SIG-M5 treated with dmso at 0.1 percent for 504 hours (cell line): ENCODE measurements at regions not wholly inside any gene's neighbourhood (a gene's known extent, or its start where the extent isn't known, plus 50 kb on each side); places are given as distances from the start of the nearest gene placed in this dataset.
"Not testable (repeated sequence)": the region's sequence is repeated elsewhere in the genome, so short reads cannot be mapped to it uniquely, and the experiment has no call there.

Source experiments
- DNase-seq: peaks from one replicate; lab custom pipeline; 2025; ENCODE audit not compliant: unreplicated experiment; lab: John Stamatoyannopoulos, UW

DNA sequence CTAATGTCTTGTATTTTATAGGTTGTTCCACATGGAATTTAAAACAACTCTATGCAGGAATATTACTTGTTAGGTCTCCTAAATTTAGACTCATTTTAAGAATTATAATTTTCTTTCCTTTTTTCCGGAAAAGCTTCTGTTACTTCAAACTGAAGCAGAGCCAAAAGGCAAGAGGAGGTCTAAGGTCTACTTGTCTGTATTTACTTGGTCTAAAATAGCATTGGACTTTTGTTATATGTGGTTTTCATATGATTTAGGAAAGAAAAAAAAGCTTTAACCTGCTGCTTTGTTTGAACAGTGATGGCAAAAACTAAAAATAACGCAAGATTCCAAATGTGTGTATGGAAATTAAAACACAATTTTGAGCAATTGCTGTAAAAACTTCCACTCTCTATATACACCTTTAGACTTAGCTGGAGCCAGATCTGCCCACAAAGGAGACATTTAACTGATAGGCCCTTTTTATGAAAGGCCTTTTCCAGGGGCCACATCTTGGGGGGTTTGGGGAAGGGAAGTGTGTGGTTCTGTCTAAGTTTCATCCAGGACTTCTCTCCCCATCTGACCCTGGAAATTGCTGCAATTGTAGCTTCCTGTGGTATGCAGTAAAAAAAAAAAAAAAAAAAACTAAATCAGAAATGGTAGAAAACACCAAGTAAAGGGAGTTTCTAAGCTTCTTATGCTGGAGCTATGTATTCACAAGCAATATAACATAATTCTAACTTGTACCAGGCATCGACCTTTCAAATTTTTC is 307.7 kb upstream of the MEF2C start:
- no peak for DNase-seq

DNA sequence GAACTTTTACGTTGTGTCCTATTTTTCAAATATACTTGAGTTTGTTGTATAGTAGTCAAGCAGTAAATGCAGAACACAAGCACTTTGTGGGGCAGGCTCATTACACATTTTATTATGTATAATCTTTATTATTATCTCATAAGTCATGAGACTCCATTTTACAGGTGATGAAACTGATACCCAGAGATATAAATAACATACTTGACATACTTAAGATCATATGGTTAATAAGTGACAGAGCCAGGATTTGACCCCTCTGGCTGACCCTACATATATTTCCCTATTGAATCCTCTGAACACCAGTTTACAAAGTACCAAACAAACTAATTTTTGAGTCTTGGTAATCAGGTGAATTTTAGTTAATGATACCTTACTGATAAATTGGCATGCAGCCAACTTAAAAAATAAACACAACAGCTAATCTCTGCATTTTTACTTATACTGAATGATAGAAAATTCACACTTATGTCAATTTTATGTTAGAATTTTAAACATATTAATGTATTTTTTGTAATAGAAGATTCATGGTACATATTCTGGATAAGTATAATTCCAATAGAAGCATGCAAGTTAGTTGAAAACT is 305.0 kb upstream of the MEF2C start:
- DNase-seq, result no peak

DNA sequence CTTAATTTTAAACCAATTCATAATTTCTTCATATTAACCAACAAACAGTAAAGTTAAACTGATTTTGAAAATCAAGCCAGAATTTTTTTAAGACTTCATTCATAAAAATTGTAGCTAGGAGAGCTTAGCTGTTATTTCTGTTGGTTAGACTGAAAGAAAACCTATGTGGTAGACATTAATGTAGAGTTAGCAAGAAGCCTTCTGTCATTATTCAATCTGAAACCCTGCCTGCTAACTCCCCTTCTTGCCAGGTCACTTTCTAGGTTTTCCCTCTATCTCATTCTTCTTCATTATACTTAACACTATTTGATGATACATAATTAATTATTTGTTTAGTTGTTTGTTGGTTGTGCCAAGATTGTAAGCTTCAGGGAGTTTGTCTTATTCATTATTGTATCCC is 304.3 kb upstream of the MEF2C start:
- DNase-seq, result no peak

DNA sequence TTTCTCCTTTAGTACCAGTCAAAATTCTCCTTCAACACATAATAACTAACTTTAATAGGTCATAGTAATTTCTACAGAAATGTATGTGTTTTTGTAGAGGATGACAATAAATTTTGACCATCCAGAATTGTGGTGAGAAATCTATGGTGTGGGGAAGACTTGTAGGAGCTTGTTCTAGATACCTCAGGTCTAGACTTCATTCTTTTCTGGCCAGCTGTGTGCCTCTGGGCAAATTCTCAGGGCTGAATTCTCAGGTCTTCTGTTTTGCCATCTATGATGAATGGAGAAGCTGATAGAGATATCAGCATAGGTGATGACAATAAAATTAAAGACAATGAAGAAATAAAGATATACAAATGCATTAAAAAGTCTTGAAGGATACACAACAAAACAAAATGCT is 298.6 kb upstream of the MEF2C start:
- DNase-seq, result no peak

DNA sequence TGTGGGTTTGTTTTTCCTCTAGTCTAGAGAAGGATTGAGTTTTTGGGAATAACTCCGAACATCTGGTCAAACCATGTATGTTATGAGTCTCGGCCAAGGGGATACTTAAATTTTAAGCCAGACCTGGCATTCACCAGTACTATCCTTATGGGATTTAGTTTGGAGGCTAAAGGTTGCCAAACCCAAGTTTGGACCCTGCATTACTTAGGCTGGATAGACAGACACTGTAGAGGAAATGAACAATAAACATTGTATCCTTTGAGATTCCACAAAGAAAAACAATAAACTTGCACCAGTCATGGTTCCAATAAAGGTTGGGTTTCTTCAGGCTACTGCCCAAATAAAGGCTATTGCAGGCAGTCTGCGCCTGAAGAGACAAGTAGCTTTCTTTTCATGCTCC is 296.7 kb upstream of the MEF2C start:
- DNase-seq, result no peak

DNA sequence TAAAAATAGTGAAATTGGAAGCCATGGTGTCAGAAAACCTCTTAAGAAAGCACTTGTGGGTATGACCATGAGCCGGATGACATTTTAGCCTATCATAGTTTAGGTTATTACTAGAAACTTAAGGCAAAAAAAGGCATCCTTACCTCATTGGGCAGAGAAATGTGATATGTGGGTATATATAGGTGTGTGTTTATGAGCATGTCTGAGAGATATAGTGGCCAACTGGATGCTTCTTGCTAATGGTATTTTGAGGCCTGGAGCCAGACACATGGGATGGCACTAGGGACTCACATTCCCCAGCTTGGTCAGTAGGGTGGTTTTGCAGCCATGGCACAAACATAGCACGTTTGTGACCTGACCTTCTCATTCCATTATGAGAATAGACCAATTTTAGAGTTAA is 295.6 kb upstream of the MEF2C start:
- DNase-seq, result no peak

DNA sequence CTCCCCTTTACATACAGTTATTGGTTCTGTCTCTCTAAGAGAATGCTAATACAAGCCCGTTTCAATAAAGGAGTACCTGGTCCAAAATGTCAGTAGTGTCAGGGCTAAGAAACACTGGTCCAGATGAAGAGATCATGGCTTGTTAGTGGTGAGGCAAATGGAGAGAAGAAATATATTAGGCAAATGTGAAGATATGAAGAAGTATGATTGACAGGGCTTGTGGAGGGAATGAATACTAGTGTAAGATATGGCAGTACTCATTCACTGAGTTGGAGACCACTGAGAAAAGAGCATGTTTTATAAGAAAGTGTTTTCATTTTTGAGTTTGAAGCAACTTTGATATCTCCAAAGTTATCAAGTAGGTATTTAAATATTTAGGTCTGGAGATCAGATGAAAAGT is 290.5 kb upstream of the MEF2C start:
- DNase-seq, result no peak

DNA sequence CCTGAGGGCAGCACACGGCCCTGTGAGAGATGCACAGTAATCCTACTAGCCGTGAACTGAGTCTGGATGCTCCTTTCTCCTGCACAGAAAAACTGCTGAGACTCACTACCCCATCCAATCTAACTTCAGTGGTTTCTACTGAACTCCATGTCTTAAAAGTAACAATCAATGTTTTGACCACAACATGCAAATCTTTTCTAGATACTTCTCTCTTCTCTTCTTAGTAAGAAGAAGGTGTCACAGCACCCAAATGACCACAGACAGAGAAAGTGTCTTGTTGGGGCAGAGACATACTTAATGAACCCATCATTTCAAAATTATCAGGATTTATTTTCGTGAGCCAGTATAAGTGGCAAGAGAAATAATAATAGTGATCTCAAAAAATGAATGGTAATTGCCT is 285.8 kb upstream of the MEF2C start:
- DNase-seq, result no peak

DNA sequence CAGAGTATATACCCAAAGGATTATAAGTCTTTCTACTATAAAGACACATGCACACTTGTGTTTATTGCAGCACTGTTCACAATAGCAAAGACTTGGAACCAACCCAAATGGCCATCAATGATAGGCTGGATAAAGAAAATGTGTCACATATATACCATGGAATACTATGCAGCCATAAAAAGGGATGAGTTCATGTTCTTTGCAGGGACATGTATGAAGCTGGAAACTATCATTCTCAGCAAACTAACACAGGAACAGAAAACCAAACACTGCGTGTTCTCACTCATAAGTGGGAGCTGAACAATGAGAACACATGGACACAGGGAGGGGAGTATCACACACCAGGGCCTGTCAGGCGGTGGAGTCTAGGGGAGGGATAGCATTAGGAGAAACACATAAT is 281.7 kb upstream of the MEF2C start:
- DNase-seq, result not testable (repeated sequence)

DNA sequence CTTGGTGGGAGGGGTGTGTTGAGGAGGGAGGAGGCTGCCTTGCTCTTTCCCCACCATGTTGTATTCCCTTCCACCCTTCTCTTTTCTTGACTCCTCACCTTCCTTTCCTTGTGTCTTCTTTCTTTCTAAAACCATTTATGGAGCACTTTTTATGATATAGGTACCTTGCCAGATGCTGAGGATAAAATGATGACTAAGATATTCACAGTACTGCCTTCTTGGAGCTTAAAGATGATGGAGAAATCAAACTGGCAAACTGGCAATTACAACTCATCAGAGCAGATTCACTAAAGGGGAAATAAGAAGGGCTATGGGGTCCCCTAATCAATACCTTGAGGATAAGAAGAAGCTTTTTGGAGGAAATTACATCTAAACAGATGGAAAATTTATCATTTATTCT is 273.2 kb upstream of the MEF2C start:
- DNase-seq, result no peak

DNA sequence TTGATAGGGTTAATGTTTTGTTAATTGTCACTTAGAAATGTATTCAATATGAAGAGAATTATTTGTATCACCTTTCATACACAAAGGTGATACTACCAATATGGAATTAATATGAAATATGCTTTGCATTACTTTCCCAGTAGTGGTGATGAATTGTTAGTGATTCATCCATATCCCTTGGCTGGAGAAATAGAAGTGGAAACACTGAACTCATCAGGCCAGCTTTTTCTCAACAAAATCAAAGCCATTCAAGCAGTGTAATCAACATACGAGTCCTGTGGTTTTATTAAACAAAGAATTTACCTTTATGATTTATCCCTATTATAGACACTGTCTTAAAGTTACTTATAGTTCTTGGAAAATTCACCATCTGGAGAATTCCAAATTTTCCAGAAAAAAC is 264.0 kb upstream of the MEF2C start:
- no peak for DNase-seq

DNA sequence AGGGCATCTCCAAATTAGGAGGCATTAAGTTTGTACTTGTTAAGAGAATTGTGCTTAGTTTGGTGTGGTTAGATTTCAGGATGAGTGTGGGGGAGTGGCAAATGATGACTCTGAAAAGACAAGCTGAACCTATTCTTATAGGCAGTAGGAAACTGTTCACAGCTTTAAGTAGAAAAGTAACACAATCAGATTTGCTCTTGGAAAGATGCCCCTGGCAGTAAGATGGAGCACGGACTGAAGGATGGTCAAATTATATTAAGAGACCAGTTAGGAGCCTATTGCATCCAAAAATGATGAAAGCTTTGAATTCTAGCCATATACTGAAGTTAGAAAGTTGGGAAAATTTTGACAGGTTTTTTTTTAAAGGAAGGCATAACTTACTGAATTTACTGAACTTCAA is 254.2 kb upstream of the MEF2C start:
- DNase-seq, result no peak

DNA sequence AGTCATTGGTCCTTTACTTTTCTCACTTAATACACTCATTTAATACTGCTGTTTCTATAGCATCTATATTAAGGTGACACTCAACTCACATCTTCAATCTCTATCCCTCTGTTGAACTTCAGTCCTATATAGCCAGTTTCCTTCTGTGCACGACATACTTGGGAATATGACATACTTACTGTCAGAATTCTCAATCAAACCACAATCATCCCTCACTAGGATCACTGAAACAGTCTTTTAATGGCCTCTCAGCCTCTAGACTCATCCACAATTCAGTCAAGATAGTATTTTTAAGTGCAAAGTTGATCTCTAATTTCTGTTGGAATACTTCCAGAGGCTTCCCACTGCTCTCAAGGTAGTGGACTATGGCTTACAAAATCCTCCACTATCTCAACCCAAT is 251.0 kb upstream of the MEF2C start:
- no peak for DNase-seq

DNA sequence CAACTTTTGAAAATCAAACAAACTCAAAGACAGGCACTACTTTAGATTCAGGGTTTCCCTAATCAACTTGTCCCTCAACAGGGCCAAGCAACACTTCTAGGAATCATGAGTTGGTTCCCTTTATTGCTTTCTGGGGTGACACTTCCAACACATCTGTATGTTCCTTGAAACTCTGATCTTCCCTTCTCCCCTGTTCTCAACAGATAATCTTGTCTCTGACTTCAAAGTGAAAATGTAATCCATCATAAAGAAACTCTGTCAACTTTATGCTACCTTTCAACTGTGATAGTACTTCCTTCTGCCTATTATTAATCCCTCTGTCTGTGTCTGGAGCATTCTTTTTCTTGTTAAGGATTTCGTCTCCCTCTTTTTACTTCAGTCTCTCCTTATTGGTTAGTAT is 250.1 kb upstream of the MEF2C start:
- DNase-seq, result no peak

DNA sequence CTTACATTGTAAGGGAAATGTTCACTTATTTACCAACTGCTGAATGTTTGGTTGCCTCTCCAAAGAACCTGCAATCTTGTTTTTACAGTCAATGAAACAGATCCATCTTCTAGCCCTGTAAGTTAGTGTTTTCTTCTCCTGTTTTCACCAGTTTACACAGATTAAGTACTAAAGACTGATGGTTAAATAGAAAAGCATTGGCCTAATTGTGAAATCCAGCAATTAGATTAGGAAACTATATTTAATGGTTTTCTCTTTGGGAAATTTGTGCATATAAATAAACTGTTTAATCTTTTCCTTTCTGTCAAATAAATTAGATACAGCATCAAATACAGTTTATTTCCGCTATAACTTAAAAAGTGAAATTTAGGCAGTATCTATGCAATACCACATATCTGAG is 247.9 kb upstream of the MEF2C start:
- DNase-seq, result no peak

DNA sequence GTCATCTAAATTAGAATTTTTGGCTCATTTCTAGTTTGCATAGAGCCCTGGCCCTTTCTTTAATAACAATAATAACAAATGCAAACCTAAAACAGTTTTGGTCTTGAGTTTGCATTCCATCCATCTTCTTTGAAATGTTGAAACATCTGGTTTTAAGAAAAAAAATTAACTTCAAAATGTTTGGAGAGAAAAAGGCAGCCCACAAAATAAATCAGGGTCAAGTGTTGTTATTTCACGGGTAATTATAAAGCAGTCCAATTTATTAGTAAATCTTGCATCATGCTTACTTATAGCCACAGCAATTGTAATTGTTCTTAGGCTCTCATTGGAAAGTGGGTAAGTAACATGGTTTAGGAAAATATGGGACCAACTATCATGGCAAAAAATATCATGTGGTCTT is 247.0 kb upstream of the MEF2C start:
- DNase-seq, result no peak

DNA sequence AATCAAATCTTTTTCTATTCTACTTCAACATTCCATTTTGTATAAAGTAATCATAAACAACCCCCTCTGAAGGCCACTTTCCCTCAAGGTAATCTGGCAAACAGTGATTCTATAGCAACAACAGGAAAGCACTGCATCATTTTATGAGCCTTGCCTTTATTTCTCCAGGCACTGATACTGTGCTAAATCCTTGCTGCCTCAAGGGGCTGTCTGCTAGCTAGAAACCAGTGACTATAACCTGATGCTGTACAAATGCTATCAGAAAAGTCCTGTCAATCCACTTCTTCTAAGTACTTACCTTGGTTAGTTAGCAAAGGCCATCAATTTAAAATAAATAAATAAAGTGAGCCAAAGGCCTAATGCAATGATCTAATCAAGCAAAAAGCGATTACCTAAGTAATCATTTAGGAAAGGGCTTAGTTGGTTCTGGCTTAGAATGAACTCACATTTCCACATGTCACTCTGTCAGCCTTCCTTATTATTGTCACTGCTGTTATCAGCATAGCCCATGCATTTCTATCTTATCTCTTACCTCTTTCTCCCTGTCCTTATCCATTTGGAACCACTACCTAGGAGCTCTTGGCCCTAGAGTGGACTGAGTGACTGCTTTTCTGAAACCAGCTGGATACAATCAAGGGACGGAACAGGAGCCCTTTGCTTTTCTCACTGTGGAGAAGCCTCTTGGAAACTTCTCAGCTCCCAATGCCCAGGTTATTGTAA is 246.1 kb upstream of the MEF2C start:
- no peak for DNase-seq

DNA sequence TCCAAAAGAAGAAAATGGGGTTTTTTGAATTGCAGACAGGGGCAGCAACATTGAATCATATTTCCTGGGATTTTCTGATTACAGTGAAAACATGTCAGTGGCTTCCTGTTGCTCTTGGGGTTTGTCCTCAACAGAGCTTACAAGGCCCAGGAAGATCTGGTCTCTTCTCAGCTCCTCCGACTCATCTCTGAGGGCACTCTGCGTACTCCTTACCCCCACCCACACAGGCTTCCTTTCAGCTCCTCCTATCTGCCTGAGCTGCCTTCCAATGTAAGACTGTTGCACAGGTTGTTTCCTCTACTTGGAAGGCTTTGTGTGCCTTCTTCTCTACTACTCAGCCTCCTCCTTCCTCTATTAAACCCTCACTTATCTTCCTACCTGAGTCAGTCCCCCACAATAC is 245.1 kb upstream of the MEF2C start:
- DNase-seq, result no peak

DNA sequence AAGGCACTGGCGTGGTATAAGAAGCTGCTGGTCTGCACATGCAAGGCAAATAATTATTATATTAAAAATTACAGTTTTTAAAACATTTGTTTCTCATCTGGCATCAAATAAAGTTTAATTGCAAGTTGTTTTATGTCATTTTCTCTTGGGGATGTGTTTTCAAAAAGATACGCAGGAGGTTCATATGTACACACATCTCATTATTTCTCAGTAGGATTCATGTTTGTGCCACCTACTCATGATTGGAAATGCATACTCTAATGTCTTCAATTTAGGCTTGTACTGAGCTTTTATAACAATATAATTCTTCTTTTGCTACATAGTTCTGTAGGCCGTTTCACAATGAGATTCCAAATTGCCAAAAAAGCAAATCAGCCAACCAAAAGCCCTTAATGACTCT is 244.2 kb upstream of the MEF2C start:
- DNase-seq, result no peak

DNA sequence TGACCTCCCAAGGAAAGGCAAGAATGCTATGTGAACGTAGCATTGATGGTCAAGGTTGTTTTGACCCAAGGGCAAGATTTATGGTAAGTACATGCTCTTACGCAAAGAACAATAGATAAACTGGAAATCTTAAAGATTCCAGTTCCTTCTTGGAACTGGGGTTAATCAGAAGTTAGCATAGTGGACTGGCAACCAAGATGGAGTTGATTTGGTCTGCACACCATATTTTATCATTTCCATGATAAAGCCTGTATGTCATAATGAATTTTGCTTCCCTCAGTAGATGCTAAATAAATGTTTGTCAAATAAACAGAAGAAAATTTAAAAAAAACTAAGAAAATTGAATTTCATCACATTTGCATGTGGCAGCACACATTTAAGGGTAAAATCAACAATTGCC is 242.4 kb upstream of the MEF2C start:
- DNase-seq, result no peak

DNA sequence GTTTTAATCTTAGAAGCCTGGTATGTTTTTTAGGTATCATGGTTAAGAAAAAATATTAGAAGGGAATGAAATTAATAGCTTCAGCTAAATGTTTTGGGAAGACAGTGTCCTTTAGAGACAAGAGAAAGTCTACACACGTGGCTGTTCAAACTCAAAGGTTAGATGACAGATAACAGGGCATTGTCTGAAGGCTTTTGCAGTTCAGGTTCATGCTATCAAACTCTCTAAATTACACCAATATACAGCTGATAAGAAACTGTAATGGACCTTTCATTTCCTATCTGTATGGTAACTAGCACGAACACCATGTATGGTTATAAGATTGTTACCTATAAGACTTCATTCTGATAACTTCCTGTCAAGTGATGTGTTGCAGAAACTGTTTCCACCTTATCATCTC is 240.6 kb upstream of the MEF2C start:
- no peak for DNase-seq

DNA sequence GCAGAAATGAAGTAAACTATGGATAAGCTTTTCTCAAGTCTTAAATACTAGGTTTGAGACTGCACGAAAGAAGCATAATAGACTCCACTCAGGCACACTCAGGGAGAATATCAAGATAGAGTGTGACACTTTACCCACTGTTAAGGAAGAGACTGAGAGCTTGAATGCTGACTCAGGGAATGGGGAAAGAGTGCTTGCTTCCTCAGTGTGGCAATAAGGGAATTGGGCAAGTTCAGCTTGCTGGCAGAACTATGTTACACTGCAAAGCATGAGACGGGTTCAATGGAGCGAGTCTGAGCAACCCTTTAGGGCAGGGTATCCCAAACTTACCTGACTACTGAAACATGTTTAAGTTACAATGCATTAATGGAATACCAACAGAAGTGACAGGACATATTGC is 237.7 kb upstream of the MEF2C start:
- DNase-seq, result peak; percentile 35
